Activated CD8-positive, alpha-beta memory T cell treated with anti-CD3 and anti-CD28 coated beads, Interleukin-2, amount 10 ng/mL, durations not matched to agents 7 days and 5 days (primary cell): ENCODE measurements at regions not wholly inside any gene's neighbourhood (a gene's known extent, or its start where the extent isn't known, plus 50 kb on each side); places are given as distances from the start of the nearest gene placed in this dataset.
"Not testable (repeated sequence)": the region's sequence is repeated elsewhere in the genome, so short reads cannot be mapped to it uniquely, and the experiment has no call there.

Source experiments
- ATAC-seq: fragments of 150-1000 bp; cut with Tn5 transposase; one replicate; pipeline ENCODE4 v1.10.0; 2021; ENCODE audit warnings: moderate library complexity
- CTCF ChIA-PET: fragments of 350-600 bp; sonication (Branson Sonifier 250); formaldehyde crosslinking; loops from one replicate; lab custom pipeline; 2021; ENCODE audit warnings: antibody characterized with exemption; lab: Charles Lee
- DNase-seq: peaks from one replicate; pipeline ENCODE4 v3.0.0-alpha.2; 2020
- H3K27ac Mint-ChIP-seq: one replicate; pipeline ENCODE4 v1.8.0; 2021; ENCODE audit warnings: mild to moderate bottlenecking, mixed read lengths
- H3K27me3 Mint-ChIP-seq: one replicate; pipeline ENCODE4 v1.8.0; 2021; ENCODE audit warnings: mixed read lengths
- H3K36me3 Mint-ChIP-seq: one replicate; pipeline ENCODE4 v1.8.0; 2021; ENCODE audit warnings: mild to moderate bottlenecking, mixed read lengths
- H3K4me1 Mint-ChIP-seq: one replicate; pipeline ENCODE4 v1.8.0; 2021; ENCODE audit warnings: mixed read lengths
- H3K4me3 Mint-ChIP-seq: one replicate; pipeline ENCODE4 v1.8.0; 2021; ENCODE audit warnings: mild to moderate bottlenecking, moderate library complexity, mixed read lengths
- H3K9me3 Mint-ChIP-seq: one replicate; pipeline ENCODE4 v1.8.0; 2022; ENCODE audit warnings: low read depth, mixed read lengths

DNA sequence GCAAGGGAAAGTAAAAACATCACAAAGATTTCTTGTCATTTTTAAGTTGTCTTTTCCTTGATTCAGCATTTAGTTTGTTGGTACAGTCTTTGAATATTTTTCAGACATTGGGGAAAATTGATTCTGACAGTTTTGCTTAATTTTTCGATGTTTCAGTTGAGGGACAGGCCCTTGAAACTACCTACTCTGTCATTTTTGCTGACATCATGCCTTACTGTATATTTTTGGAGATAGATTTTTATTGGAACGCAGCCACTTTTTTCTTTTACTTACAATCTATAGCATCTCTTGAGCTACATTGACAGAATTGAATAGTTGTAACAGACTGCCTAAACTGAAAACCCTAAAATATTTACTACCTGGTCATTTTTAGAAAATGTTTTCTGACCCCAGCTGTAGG lies 297.1 kb upstream of the KIF2B start:
- no peak for DNase-seq
- Mint-ChIP-seq H3K9me3 (peaks cover 10% of the 10 kb centered on the region), H3K4me3 (no peak overlapping the region)

GRCh38 chr17:53516636-53517035 lies 306.1 kb upstream of the KIF2B start:
- H3K4me3 Mint-ChIP-seq, result no peak overlapping the region
- no peaks in the 10 kb centered on the region for H3K36me3 Mint-ChIP-seq
- H3K27ac Mint-ChIP-seq, result no peak overlapping the region
- no peak for DNase-seq
- no peak for ATAC-seq
- peaks cover 11% of the 10 kb centered on the region for H3K9me3 Mint-ChIP-seq
- CTCF ChIA-PET, result no interaction called here
- H3K27me3 Mint-ChIP-seq, result no peaks in the 10 kb centered on the region
- no peaks in the 10 kb centered on the region for H3K4me1 Mint-ChIP-seq

More for the DNA sequence above, 297.1 kb upstream of the KIF2B start:
- Mint-ChIP-seq H3K36me3 (no peaks in the 10 kb centered on the region), H3K4me1 (no peaks in the 10 kb centered on the region), H3K27me3 (no peaks in the 10 kb centered on the region), H3K27ac (no peak overlapping the region)
- no peak for ATAC-seq
- CTCF ChIA-PET, result no interaction called here

GRCh38 chr17:53499277-53499676 lies 323.4 kb upstream of the KIF2B start:
- Mint-ChIP-seq H3K27ac (no peak overlapping the region), H3K4me1 (no peaks in the 10 kb centered on the region), H3K27me3 (no peaks in the 10 kb centered on the region), H3K9me3 (peaks cover 12% of the 10 kb centered on the region), H3K4me3 (no peak overlapping the region), H3K36me3 (no peaks in the 10 kb centered on the region)
- CTCF ChIA-PET, result no interaction called here
- ATAC-seq, result no peak
- DNase-seq, result no peak

DNA sequence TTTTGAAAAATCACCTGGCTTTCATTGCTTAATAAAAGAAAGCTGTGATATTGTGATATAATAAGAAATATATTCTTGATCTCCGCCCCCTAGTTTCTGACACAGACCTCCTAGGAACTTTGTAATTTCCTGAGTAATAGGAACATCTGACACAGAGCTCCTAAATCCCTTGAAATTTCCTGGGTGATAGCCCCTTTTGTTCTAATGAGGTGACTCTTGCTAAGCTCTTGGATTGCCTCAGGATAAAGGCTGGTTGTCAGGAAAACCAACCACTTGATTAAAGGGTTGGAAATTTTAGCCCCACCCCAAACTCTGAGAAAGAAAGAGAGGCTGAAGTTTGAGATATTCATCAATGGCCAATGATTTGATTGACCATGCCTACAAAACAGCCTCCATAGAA lies 326.4 kb upstream of the KIF2B start:
- DNase-seq, result no peak
- no peaks in the 10 kb centered on the region for H3K36me3 Mint-ChIP-seq
- H3K27ac Mint-ChIP-seq, result no peak overlapping the region
- H3K4me1 Mint-ChIP-seq, result no peaks in the 10 kb centered on the region
- ATAC-seq, result no peak
- CTCF ChIA-PET, result no interaction called here
- peaks cover 9% of the 10 kb centered on the region for H3K9me3 Mint-ChIP-seq
- no peak overlapping the region for H3K4me3 Mint-ChIP-seq
- no peaks in the 10 kb centered on the region for H3K27me3 Mint-ChIP-seq

DNA sequence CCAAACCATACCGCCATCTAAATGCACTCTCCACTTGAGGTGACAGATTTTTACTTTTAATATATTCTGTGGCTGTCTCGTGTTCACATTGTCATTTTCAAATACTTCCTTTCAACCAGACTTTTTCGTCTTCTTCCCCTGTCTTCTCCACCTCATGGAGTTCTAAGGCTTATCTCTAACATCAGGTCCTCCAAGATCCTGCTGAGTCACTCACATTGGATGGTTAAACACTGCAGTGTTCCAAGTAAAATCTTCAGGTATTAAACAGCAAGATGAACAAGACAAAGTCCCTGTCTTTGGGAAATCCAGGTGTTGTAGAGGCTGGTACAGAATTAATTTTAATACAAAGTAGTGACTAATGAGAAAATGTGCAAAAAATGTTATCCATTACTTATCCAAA lies 330.2 kb upstream of the KIF2B start:
- ATAC-seq (no peak), DNase-seq (no peak)
- Mint-ChIP-seq H3K27me3 (no peaks in the 10 kb centered on the region), H3K9me3 (peaks cover 6% of the 10 kb centered on the region), H3K36me3 (no peaks in the 10 kb centered on the region), H3K4me3 (no peak overlapping the region), H3K4me1 (no peaks in the 10 kb centered on the region), H3K27ac (no peak overlapping the region)
- CTCF ChIA-PET, result no interaction called here

DNA sequence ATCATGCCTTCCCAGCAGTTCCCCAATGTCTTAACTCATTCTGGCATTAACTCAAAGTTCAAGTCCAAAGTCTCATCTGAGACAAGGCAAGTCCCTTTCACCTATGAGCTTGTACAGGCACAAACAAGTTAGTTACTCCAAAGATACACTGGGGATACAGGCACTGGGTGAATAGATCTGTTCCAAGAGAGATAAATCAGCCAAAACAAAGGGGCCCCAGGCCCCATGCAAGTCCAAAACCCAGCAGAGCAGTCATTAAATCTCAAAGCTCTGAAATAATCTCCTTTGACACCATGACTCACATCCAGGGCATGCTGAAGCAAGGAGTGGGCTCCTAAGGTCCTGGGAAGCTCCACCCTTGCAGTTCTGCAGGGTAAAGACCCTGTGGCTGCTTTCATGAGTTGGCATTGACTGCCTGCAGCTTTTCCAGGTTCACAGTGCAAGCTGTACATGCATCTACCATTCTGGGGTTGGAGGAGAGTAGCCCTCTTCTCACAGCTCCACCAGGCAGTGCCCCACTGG lies 332.2 kb upstream of the KIF2B start:
- ATAC-seq, result no peak
- Mint-ChIP-seq H3K9me3 (peaks cover 6% of the 10 kb centered on the region), H3K4me1 (no peaks in the 10 kb centered on the region), H3K27me3 (no peaks in the 10 kb centered on the region), H3K36me3 (no peaks in the 10 kb centered on the region), H3K27ac (no peak overlapping the region), H3K4me3 (no peak overlapping the region)
- CTCF ChIA-PET, result no interaction called here
- DNase-seq, result no peak

- Mint-ChIP-seq H3K4me3 (no peak overlapping the region), H3K27ac (no peak overlapping the region), H3K36me3 (no peaks in the 10 kb centered on the region), H3K9me3 (peaks cover 15% of the 10 kb centered on the region), H3K27me3 (no peaks in the 10 kb centered on the region), H3K4me1 (no peaks in the 10 kb centered on the region)
- CTCF ChIA-PET, result no interaction called here
- DNase-seq (no peak), ATAC-seq (no peak)
These were observed 339.0 kb upstream of the KIF2B start for GRCh38 chr17:53483704-53484103.

DNA sequence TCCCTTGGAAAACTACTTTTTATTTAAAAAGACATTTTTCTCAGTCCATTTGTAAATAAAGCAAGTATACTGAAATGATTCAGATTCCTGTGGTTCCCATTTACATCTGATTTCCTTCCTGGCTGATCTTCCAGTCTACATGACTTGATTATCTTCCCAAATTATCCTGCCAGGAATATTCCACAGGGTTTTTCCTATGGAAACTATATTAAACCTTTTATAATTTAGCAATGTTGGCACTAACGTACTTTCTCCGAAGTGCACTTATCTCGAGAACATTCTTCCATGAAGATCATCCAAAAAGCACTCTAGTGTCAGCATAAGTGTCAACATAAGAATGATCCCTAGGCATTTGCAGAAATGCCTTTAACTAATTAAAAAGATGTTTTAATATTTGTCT lies 347.7 kb upstream of the KIF2B start:
- Mint-ChIP-seq H3K4me1 (no peaks in the 10 kb centered on the region), H3K27ac (no peak overlapping the region), H3K9me3 (peaks cover 19% of the 10 kb centered on the region), H3K4me3 (no peak overlapping the region), H3K27me3 (no peaks in the 10 kb centered on the region), H3K36me3 (no peaks in the 10 kb centered on the region)
- no peak for DNase-seq
- ATAC-seq, result no peak
- CTCF ChIA-PET, result no interaction called here

GRCh38 chr17:53472586-53472985 lies 350.1 kb upstream of the KIF2B start:
- ATAC-seq, result no peak
- Mint-ChIP-seq H3K4me1 (no peaks in the 10 kb centered on the region), H3K27ac (no peak overlapping the region), H3K9me3 (peaks cover 12% of the 10 kb centered on the region), H3K36me3 (no peaks in the 10 kb centered on the region), H3K4me3 (no peak overlapping the region), H3K27me3 (no peaks in the 10 kb centered on the region)
- no peak for DNase-seq
- CTCF ChIA-PET, result no interaction called here

DNA sequence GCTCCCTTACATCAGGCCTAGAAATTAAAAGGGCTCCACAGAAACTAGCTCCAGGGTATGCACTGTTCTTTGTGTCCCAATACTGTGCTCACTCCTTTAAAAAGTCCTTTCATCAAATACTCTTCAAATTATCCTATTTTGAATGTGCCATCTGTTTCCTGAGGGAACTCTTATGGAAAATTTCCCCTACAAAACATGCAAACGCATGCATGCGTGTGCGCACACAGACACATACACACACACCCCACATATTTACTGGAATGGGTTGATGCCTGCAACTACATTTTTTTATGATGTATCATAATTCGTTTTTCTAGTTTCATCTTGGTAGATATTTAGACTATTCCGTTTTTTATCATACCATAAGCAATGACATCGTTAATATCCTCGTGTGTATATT lies 351.2 kb upstream of the KIF2B start:
- DNase-seq (no peak), ATAC-seq (no peak)
- Mint-ChIP-seq H3K36me3 (no peaks in the 10 kb centered on the region), H3K27ac (no peak overlapping the region), H3K4me3 (no peak overlapping the region), H3K4me1 (no peaks in the 10 kb centered on the region), H3K27me3 (no peaks in the 10 kb centered on the region), H3K9me3 (peaks cover 10% of the 10 kb centered on the region)
- CTCF ChIA-PET, result no interaction called here

GRCh38 chr17:53470626-53471025 lies 352.1 kb upstream of the KIF2B start:
- no peak for DNase-seq
- Mint-ChIP-seq H3K9me3 (peaks cover 7% of the 10 kb centered on the region), H3K27me3 (no peaks in the 10 kb centered on the region), H3K4me1 (no peaks in the 10 kb centered on the region), H3K36me3 (no peaks in the 10 kb centered on the region), H3K4me3 (no peak overlapping the region), H3K27ac (no peak overlapping the region)
- CTCF ChIA-PET, result no interaction called here
- ATAC-seq, result no peak

DNA sequence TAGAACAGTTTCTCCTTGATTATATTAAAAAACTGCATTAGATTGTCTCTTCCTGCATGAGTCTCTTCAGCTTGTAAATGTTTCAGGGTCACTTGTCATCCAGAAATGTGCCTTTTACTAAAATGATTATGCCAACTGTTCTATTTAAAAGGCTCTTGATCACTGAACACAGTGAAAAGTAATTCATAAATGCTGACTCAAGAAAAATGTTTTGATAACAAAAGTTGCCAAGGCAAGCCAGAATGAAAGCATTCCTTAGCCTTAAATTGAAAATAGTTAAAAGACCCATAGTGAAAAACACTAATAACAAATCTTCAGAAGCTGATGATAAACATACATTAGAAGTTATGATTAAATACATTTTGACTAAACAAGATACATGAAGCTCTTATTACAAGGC lies 356.0 kb upstream of the KIF2B start:
- no peaks in the 10 kb centered on the region for H3K27me3 Mint-ChIP-seq
- ATAC-seq (no peak), DNase-seq (no peak)
- H3K9me3 Mint-ChIP-seq, result peaks cover 9% of the 10 kb centered on the region
- no peaks in the 10 kb centered on the region for H3K4me1 Mint-ChIP-seq
- no peaks in the 10 kb centered on the region for H3K36me3 Mint-ChIP-seq
- no peak overlapping the region for H3K27ac Mint-ChIP-seq
- CTCF ChIA-PET, result no interaction called here
- no peak overlapping the region for H3K4me3 Mint-ChIP-seq

DNA sequence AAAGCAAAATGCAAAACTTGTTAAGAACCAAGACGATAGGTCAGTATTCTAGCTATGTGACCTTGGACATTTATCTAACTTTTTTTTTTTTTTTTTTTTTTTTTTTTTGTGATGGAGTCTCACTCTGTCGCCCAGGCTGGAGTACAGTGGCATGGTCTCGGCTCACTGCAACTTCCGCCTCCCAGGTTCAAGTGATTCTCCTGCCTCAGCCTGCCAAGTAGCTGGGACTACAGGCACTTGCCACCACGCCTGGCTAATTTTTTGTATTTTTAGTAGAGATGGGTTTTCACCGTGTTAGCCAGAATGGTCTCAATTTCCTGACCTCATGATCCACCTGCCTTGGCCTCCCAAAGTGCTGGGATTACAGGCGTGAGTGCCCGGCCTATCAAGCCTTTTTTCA lies 358.3 kb upstream of the KIF2B start:
- H3K4me3 Mint-ChIP-seq, CTCF ChIA-PET: not testable (repeated sequence)

DNA sequence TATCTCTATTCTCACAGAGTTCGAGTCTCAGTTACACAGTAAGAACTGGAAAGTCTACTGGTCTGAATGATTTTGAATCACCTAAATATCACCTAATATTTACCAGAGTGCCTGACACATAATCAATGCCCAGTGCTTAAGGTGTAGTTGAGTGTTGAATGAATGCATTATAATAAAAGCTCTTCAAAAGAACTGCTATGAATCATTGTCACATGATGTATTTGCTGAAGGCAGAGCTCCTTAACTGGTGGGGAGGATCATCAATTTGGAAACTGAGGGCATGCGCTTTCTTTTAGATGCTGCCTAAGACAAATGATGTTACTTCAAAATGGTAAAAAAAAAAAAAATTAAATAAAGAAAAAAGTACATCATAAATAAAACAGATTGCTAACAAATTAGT lies 359.4 kb upstream of the KIF2B start:
- ATAC-seq (no peak), DNase-seq (no peak)
- Mint-ChIP-seq H3K36me3 (no peaks in the 10 kb centered on the region), H3K4me1 (no peaks in the 10 kb centered on the region), H3K4me3 (no peak overlapping the region), H3K27me3 (no peaks in the 10 kb centered on the region), H3K9me3 (peaks cover 12% of the 10 kb centered on the region), H3K27ac (no peak overlapping the region)
- CTCF ChIA-PET, result no interaction called here

More for the DNA sequence above, 358.3 kb upstream of the KIF2B start:
- H3K4me1 Mint-ChIP-seq, ATAC-seq, DNase-seq, H3K36me3 Mint-ChIP-seq, H3K27ac Mint-ChIP-seq, H3K27me3 Mint-ChIP-seq: not testable (repeated sequence)
- H3K9me3 Mint-ChIP-seq, result peaks cover 12% of the 10 kb centered on the region

DNA sequence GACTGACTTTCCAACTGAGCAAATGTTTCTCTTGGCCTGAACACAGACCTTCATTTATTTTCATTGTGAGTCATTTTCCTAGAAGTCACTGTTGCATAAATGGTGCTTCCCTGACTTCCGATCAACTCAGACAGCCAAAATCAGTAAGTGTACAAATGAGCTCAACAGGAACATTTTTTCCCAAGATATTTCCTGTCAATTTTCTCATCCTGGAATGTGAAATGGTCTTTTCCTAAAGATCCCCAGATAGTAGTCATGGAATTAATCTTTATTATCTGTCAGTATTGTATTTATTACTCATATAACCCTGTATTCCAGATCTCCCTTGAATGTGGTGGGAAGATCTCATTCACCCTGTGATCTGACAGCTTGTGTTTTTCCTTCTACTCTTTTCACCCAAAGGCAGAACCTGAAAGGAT lies 360.3 kb upstream of the KIF2B start:
- no peak overlapping the region for H3K27ac Mint-ChIP-seq
- no peak for ATAC-seq

More for the DNA sequence above, 360.3 kb upstream of the KIF2B start:
- Mint-ChIP-seq H3K27me3 (no peaks in the 10 kb centered on the region), H3K4me1 (no peaks in the 10 kb centered on the region), H3K36me3 (no peaks in the 10 kb centered on the region), H3K4me3 (no peak overlapping the region), H3K9me3 (peaks cover 11% of the 10 kb centered on the region)
- CTCF ChIA-PET, result no interaction called here
- DNase-seq, result no peak
